HG03060 (cell line): ENCODE measurements at regions not wholly inside any gene's neighbourhood (a gene's known extent, or its start where the extent isn't known, plus 50 kb on each side); places are given as distances from the start of the nearest gene placed in this dataset.
"Not testable (repeated sequence)": the region's sequence is repeated elsewhere in the genome, so short reads cannot be mapped to it uniquely, and the experiment has no call there.

Experiments used
- ATAC-seq: cut with Tn5 transposase; IDR thresholded peaks from one replicate; pipeline ENCODE4 v1.9.1; 2021; ENCODE audit warnings: low read depth, moderate number of reproducible peaks; ENCODE audit not compliant: unreplicated experiment

GRCh38 chr16:31718998-31719397, 154.6 kb upstream of the ZNF267 start:
- no peak for ATAC-seq

- no peak for ATAC-seq
These were observed 146.1 kb upstream of the ZNF267 start for GRCh38 chr16:31727553-31727952.

GRCh38 chr16:31734265-31734664, 139.3 kb upstream of the ZNF267 start:
- ATAC-seq: no peak

GRCh38 chr16:31745098-31745497, 128.5 kb upstream of the ZNF267 start:
- not testable (repeated sequence) for ATAC-seq

GRCh38 chr16:31745900-31746299, 127.7 kb upstream of the ZNF267 start:
- ATAC-seq: no peak

- ATAC-seq: no peak
These were observed 118.5 kb upstream of the ZNF267 start for GRCh38 chr16:31754998-31755615.

GRCh38 chr16:31764103-31764502, 109.5 kb upstream of the ZNF267 start:
- no peak for ATAC-seq

- ATAC-seq: no peak
These were observed 106.3 kb upstream of the ZNF267 start for GRCh38 chr16:31767267-31767666.

- no peak for ATAC-seq
These were observed 93.3 kb upstream of the ZNF267 start for GRCh38 chr16:31780342-31780741.

GRCh38 chr16:31785126-31785525, 88.5 kb upstream of the ZNF267 start:
- no peak for ATAC-seq

- ATAC-seq: no peak
These were observed 66.5 kb upstream of the ZNF267 start for GRCh38 chr16:31807086-31807485.

- ATAC-seq: no peak
These were observed 62.7 kb upstream of the ZNF267 start for GRCh38 chr16:31810863-31811262.

GRCh38 chr16:31816141-31816540, 57.5 kb upstream of the ZNF267 start:
- not testable (repeated sequence) for ATAC-seq

- ATAC-seq: no peak
These were observed 54.2 kb upstream of the ZNF267 start for GRCh38 chr16:31819386-31819785.

- no peak for ATAC-seq
These were observed 53.7 kb upstream of the ZNF267 start for GRCh38 chr16:31819948-31820347.
